Myocyte (in vitro differentiated cells): ENCODE measurements at regions not wholly inside any gene's neighbourhood (a gene's known extent, or its start where the extent isn't known, plus 50 kb on each side); places are given as distances from the start of the nearest gene placed in this dataset.
A peak's percentile ranks its signal among the peaks of the same experiment; 100 is the strongest.
"Not testable (repeated sequence)": the region's sequence is repeated elsewhere in the genome, so short reads cannot be mapped to it uniquely, and the experiment has no call there.

Source experiments
- DNase-seq: peaks from one replicate; pipeline ENCODE4 v3.0.0-alpha.2; 2012; ENCODE audit warnings: low read depth

GRCh38 chr6:92292067-92292466 lies 1127.3 kb downstream of the EPHA7 start:
- no peak for DNase-seq

GRCh38 chr6:92289831-92290230 lies 1129.5 kb downstream of the EPHA7 start:
- no peak for DNase-seq

- peak; percentile 75 for DNase-seq
Measured at GRCh38 chr6:92281571-92282076, 1137.7 kb downstream of the EPHA7 start.

GRCh38 chr6:92275150-92275549 lies 1144.2 kb downstream of the EPHA7 start:
- no peak for DNase-seq

GRCh38 chr6:92274588-92274987 lies 1144.8 kb downstream of the EPHA7 start:
- DNase-seq: no peak

- DNase-seq: no peak
Measured at GRCh38 chr6:92273694-92274093, 1145.7 kb downstream of the EPHA7 start.

- no peak for DNase-seq
Measured at GRCh38 chr6:92271091-92271490, 1148.3 kb downstream of the EPHA7 start.

- no peak for DNase-seq
Measured at GRCh38 chr6:92270365-92270764, 1149.0 kb downstream of the EPHA7 start.

- no peak for DNase-seq
Measured at GRCh38 chr6:92267335-92267734, 1152.0 kb downstream of the EPHA7 start.

GRCh38 chr6:92263864-92264263 lies 1155.5 kb downstream of the EPHA7 start:
- no peak for DNase-seq

GRCh38 chr6:92259171-92259570 lies 1160.2 kb downstream of the EPHA7 start:
- DNase-seq: no peak

GRCh38 chr6:92243315-92243714 lies 1176.0 kb downstream of the EPHA7 start:
- no peak for DNase-seq

GRCh38 chr6:92231171-92231701 lies 1188.1 kb downstream of the EPHA7 start:
- DNase-seq: no peak

- not testable (repeated sequence) for DNase-seq
Measured at GRCh38 chr6:92219987-92220386, 1199.4 kb downstream of the EPHA7 start.

- DNase-seq: no peak
Measured at GRCh38 chr6:92216717-92217116, 1202.6 kb downstream of the EPHA7 start.

- DNase-seq: peak; percentile 43
Measured at GRCh38 chr6:92201618-92202017, 1217.7 kb downstream of the EPHA7 start.

GRCh38 chr6:92196325-92196724 lies 1223.0 kb downstream of the EPHA7 start:
- DNase-seq: peak; percentile 19

- DNase-seq: no peak
Measured at GRCh38 chr6:92195796-92196195, 1223.6 kb downstream of the EPHA7 start.

GRCh38 chr6:92188016-92188415 lies 1231.3 kb downstream of the EPHA7 start:
- DNase-seq: no peak

- no peak for DNase-seq
Measured at GRCh38 chr6:92184933-92185332, 1234.4 kb downstream of the EPHA7 start.

GRCh38 chr6:92181347-92181746 lies 1238.0 kb downstream of the EPHA7 start:
- DNase-seq: no peak

- DNase-seq: no peak
Measured at GRCh38 chr6:92180090-92180489, 1239.3 kb downstream of the EPHA7 start.

- DNase-seq: no peak
Measured at GRCh38 chr6:92176666-92177065, 1242.7 kb downstream of the EPHA7 start.
